Upper lobe of left lung (tissue), 6 donors: ENCODE measurements at regions not wholly inside any gene's neighbourhood (a gene's known extent, or its start where the extent isn't known, plus 50 kb on each side); places are given as distances from the start of the nearest gene placed in this dataset.

Experiments
- ATAC-seq, 2 donors: fragments of 200-7000 bp; cut with Tn5 transposase; one replicate each; pipeline ENCODE4 v1.9.1; 2022; ENCODE audit warnings: mild to moderate bottlenecking in 2 of 2, moderate library complexity in 2 of 2; ENCODE audit not compliant: low FRiP score in 2 of 2
- DNase-seq, 2 donors: peaks; one replicate each; pipeline ENCODE4 v3.0.0-alpha.2; 2019 to 2020
- H3K27ac ChIP-seq, 4 donors: fragments of 200-600 bp; sonication (generic); one replicate each; pipeline ENCODE4 v1.5.1; 2016 to 2019
- H3K27me3 ChIP-seq, 4 donors: fragments of 200-600 bp; sonication (generic); one replicate each; pipeline ENCODE4 v1.5.1; 2017 to 2019
- H3K36me3 ChIP-seq, 4 donors: fragments of 200-600 bp; sonication (generic); one replicate each; pipeline ENCODE4 v1.5.1; 2016 to 2019
- H3K4me1 ChIP-seq, 4 donors: fragments of 200-600 bp; sonication (generic); one replicate each; pipeline ENCODE4 v1.5.1; 2018 to 2019
- H3K4me3 ChIP-seq, 4 donors: fragments of 200-600 bp; sonication (generic); one replicate each; pipeline ENCODE4 v1.5.1; 2017 to 2019; ENCODE audit warnings: mild to moderate bottlenecking in 2 of 4, moderate library complexity in 1 of 4
- H3K9me3 ChIP-seq, 4 donors: fragments of 200-600 bp; sonication (generic); one replicate each; pipeline ENCODE4 v1.5.1; 2018 to 2019
- CTCF ChIP-seq, 6 experiments: fragments of 450-650 bp in 4 of 6; fragments of 200-600 bp in 2 of 6; sonication (generic) in 2 of 6; IDR thresholded peaks; one replicate each; pipeline ENCODE4 v1.5.1; 2016 to 2019; ENCODE audit warnings: antibody characterized with exemption in 6 of 6
- EP300 ChIP-seq, 4 donors: sonication (generic); formaldehyde crosslinking; IDR thresholded peaks; one replicate each; pipeline ENCODE4 v1.5.1; 2017; ENCODE audit warnings: antibody characterized with exemption in 4 of 4, control low read depth in 2 of 4
- POLR2A ChIP-seq, 4 donors: fragments of 450-650 bp; IDR thresholded peaks; one replicate each; pipeline ENCODE4 v1.5.1; 2016 to 2017; ENCODE audit warnings: antibody characterized with exemption in 4 of 4, mild to moderate bottlenecking in 2 of 4
- POLR2AphosphoS5 ChIP-seq, 2 donors: sonication (generic); formaldehyde crosslinking; IDR thresholded peaks; one replicate each; pipeline ENCODE4 v1.5.1; 2017; ENCODE audit warnings: antibody characterized with exemption in 2 of 2
- WGBS, 2 donors: methylation state at CpG; one replicate each; pipeline ENCODE4 v1.1.5; 2017 to 2018; 5-methylcytosine and 5-hydroxymethylcytosine counted together
- donor health status: DM: no; HTN: no; CAD: no; lungs with moderate emphysema.
- donor health status: DM: no; HTN: yes; CAD: no; lungs with severe emphysema.

- DNase-seq (peak; percentile 43 to 88), ATAC-seq (peak in 1 of 2 donors; percentile 69)
- H3K27me3 ChIP-seq, result peaks cover 0 to 4% (median 0%) of the 10 kb centered on the region in 4 donors
- peak overlapping the region; percentile 90 to 95 (median 92) for H3K27ac ChIP-seq
- H3K36me3 ChIP-seq, result no peaks in the 10 kb centered on the region
- H3K4me3 ChIP-seq, result peak overlapping the region in 3 of 4 donors; percentile 33 to 56 (median 55)
- TF ChIP-seq CTCF (IDR thresholded peaks at IDR 0.05), result no peak
- TF ChIP-seq EP300 (IDR thresholded peaks at IDR 0.05), result no peak
- no peak for TF ChIP-seq POLR2A (IDR thresholded peaks at IDR 0.05)
- no peak for TF ChIP-seq POLR2AphosphoS5 (IDR thresholded peaks at IDR 0.05)
- H3K4me1 ChIP-seq, result peaks cover 3 to 25% (median 13%) of the 10 kb centered on the region in 4 donors
- WGBS, 2 donors, result 5 to 19% methylated on average over 18 to 49 of the region's 49 CpGs
- H3K9me3 ChIP-seq, result no peaks in the 10 kb centered on the region
Measured at GRCh38 chr6:26270903-26271667, 93.9 kb upstream of the BTN3A2 start.

GRCh38 chr6:26271668-26272024 is 93.4 kb upstream of the BTN3A2 start:
- Histone ChIP-seq H3K27ac (peak overlapping the region; percentile 90 to 95 (median 92)), H3K4me3 (peak overlapping the region in 3 of 4 donors; percentile 33 to 56 (median 55)), H3K36me3 (no peaks in the 10 kb centered on the region), H3K27me3 (peaks cover 0 to 4% (median 0%) of the 10 kb centered on the region in 4 donors), H3K9me3 (no peaks in the 10 kb centered on the region), H3K4me1 (peaks cover 3 to 25% (median 13%) of the 10 kb centered on the region in 4 donors)
- TF ChIP-seq EP300 (IDR thresholded peaks at IDR 0.05), result no peak
- no peak for TF ChIP-seq POLR2A (IDR thresholded peaks at IDR 0.05)
- no peak for TF ChIP-seq POLR2AphosphoS5 (IDR thresholded peaks at IDR 0.05)
- no peak for TF ChIP-seq CTCF (IDR thresholded peaks at IDR 0.05)
- WGBS, 2 donors, result 4 to 5% methylated on average over 9 of the region's 9 CpGs
- DNase-seq (no peak), ATAC-seq (no peak)

GRCh38 chr6:26272171-26272637 is 92.8 kb upstream of the BTN3A2 start:
- Histone ChIP-seq H3K4me3 (peak overlapping the region in 3 of 4 donors; percentile 33 to 56 (median 55)), H3K27me3 (peaks cover 0 to 4% (median 0%) of the 10 kb centered on the region in 4 donors), H3K4me1 (peaks cover 3 to 25% (median 13%) of the 10 kb centered on the region in 4 donors), H3K36me3 (no peaks in the 10 kb centered on the region), H3K9me3 (no peaks in the 10 kb centered on the region), H3K27ac (peak overlapping the region; percentile 90 to 95 (median 92))
- peak in 1 of 2 donors; percentile 28 for ATAC-seq
- TF ChIP-seq CTCF (IDR thresholded peaks at IDR 0.05) (no peak), EP300 (IDR thresholded peaks at IDR 0.05) (no peak), POLR2AphosphoS5 (IDR thresholded peaks at IDR 0.05) (no peak), POLR2A (IDR thresholded peaks at IDR 0.05) (no peak)
- peak; percentile 44 to 89 for DNase-seq
- WGBS, 2 donors, result 0 to 6% methylated on average over 15 to 30 of the region's 31 CpGs

GRCh38 chr6:26273673-26274588 is 91.1 kb upstream of the BTN3A2 start:
- peak overlapping the region; percentile 90 to 95 (median 92) for H3K27ac ChIP-seq
- peaks cover 0 to 4% (median 0%) of the 10 kb centered on the region in 4 donors for H3K27me3 ChIP-seq
- peaks cover 3 to 25% (median 13%) of the 10 kb centered on the region in 4 donors for H3K4me1 ChIP-seq
- TF ChIP-seq POLR2A (IDR thresholded peaks at IDR 0.05), result peak in 1 of 4 donors; percentile 4
- no peak for TF ChIP-seq POLR2AphosphoS5 (IDR thresholded peaks at IDR 0.05)
- TF ChIP-seq EP300 (IDR thresholded peaks at IDR 0.05), result no peak
- no peaks in the 10 kb centered on the region for H3K36me3 ChIP-seq
- H3K9me3 ChIP-seq, result no peaks in the 10 kb centered on the region
- 6 to 8% methylated on average over 21 of the region's 21 CpGs for WGBS, 2 donors
- DNase-seq (no peak), ATAC-seq (peak in 1 of 2 donors; percentile 18)
- H3K4me3 ChIP-seq, result peak overlapping the region; percentile 25 to 56 (median 48)
